Psoas muscle (tissue), 7 donors: ENCODE measurements at regions not wholly inside any gene's neighbourhood (a gene's known extent, or its start where the extent isn't known, plus 50 kb on each side); places are given as distances from the start of the nearest gene placed in this dataset.

Experiments used
- ATAC-seq, 4 donors: fragments of 200-7000 bp; cut with Tn5 transposase; one replicate each; pipeline ENCODE4 v1.9.1; 2020; ENCODE audit warnings: moderate library complexity in 3 of 4, mild to moderate bottlenecking in 2 of 4
- DNase-seq, 2 donors: peaks; one replicate each; pipeline ENCODE4 v3.0.0-alpha.2; 2020
- H3K27ac ChIP-seq: fragments of 200-600 bp; one replicate; pipeline ENCODE4 v1.8.0; 2022
- H3K27me3 ChIP-seq, 3 donors: fragments of 200-600 bp in 1 of 3; one replicate each; pipeline versions ENCODE4 v1.6.1 to v1.8.0; 2013 to 2022; ENCODE audit warnings: low read length in 2 of 3, mild to moderate bottlenecking in 2 of 3, moderate library complexity in 1 of 3; ENCODE audit not compliant: insufficient read depth in 3 of 3
- H3K36me3 ChIP-seq, 2 donors: fragments of 200-600 bp in 1 of 2; one replicate each; pipeline versions ENCODE4 v1.6.1 to v1.8.0; 2013 to 2022; ENCODE audit warnings: low read depth in 1 of 2, mild to moderate bottlenecking in 1 of 2, moderate library complexity in 1 of 2; ENCODE audit not compliant: insufficient read depth in 1 of 2
- H3K4me1 ChIP-seq: fragments of 200-600 bp; one replicate; pipeline ENCODE4 v1.8.0; 2022
- H3K4me3 ChIP-seq: fragments of 200-600 bp; one replicate; pipeline ENCODE4 v1.8.0; 2022; ENCODE audit warnings: mild to moderate bottlenecking
- H3K9me3 ChIP-seq: fragments of 200-600 bp; one replicate; pipeline ENCODE4 v1.8.0; 2022
- CTCF ChIP-seq: fragments of 200-600 bp; IDR thresholded peaks from one replicate; pipeline ENCODE4 v1.8.0; 2022; ENCODE audit warnings: antibody characterized with exemption
- WGBS, 3 donors: extraction: QIAGEN DNeasy Blood & Tissue Kit; methylation state at CpG; one replicate each; pipeline versions ENCODE4 v1.1.6 to v1.1.7; 2013; 5-methylcytosine and 5-hydroxymethylcytosine counted together
- intact Hi-C, 2 donors: fragments of 100-400 bp; cut with DNase I; formaldehyde crosslinking; loops; one replicate each; pipeline versions ENCODE4 v1.11.0 to v1.14.2; 2022
- donor health status: healthy with polysubstance abuse.
- donor health status: DM: no; HTN: no; CAD: no; lungs with moderate emphysema.
- donor health status: Bipolar disorder and iron deficiency.
- donor health status: healthy.
- donor health status: DM: yes; HTN: yes; CAD: no.
- donor health status: DM: no; HTN: no; CAD: no.
- donor health status: DM: yes; HTN: yes; CAD: no.

GRCh38 chr19:56942756-56943155 is 102.2 kb upstream of the PEG3 start:
- 46 to 74% (median 68%) methylated on average over 17 of the region's 17 CpGs for WGBS, 3 donors
- H3K36me3 ChIP-seq: no peaks in the 10 kb centered on the region
- H3K9me3 ChIP-seq: no peaks in the 10 kb centered on the region
- intact Hi-C loops: no loop called here
- ATAC-seq: peak in 2 of 4 donors; percentile 56 to 73
- H3K4me1 ChIP-seq: no peaks in the 10 kb centered on the region
- no peak overlapping the region for H3K4me3 ChIP-seq
- no peak overlapping the region for H3K27ac ChIP-seq
- no peak for TF ChIP-seq CTCF
- peak; percentile 21 to 54 for DNase-seq
- H3K27me3 ChIP-seq: no peaks in the 10 kb centered on the region

GRCh38 chr19:56946159-56946558 is 105.6 kb upstream of the PEG3 start:
- DNase-seq (no peak), ATAC-seq (no peak)
- intact Hi-C loops: no loop called here
- Histone ChIP-seq H3K9me3 (no peaks in the 10 kb centered on the region), H3K4me1 (no peaks in the 10 kb centered on the region), H3K27me3 (no peaks in the 10 kb centered on the region), H3K4me3 (no peak overlapping the region), H3K27ac (no peak overlapping the region), H3K36me3 (no peaks in the 10 kb centered on the region)
- no peak for TF ChIP-seq CTCF
- WGBS, 3 donors: 21 to 22% (median 22%) methylated on average over 6 of the region's 6 CpGs

GRCh38 chr19:56947206-56947605 is 106.7 kb upstream of the PEG3 start:
- Histone ChIP-seq H3K4me1 (no peaks in the 10 kb centered on the region), H3K27me3 (peaks cover 0 to 2% (median 0%) of the 10 kb centered on the region in 3 donors), H3K4me3 (no peak overlapping the region), H3K9me3 (no peaks in the 10 kb centered on the region), H3K36me3 (no peaks in the 10 kb centered on the region), H3K27ac (no peak overlapping the region)
- 75 to 81% (median 79%) methylated on average over 7 of the region's 7 CpGs for WGBS, 3 donors
- no peak for TF ChIP-seq CTCF
- no peak for DNase-seq
- ATAC-seq: no peak
- intact Hi-C loops: no loop called here

- no peak for ATAC-seq
- 27 to 41% (median 28%) methylated on average over 9 of the region's 9 CpGs for WGBS, 3 donors
- DNase-seq: no peak
- Histone ChIP-seq H3K9me3 (peaks cover 5% of the 10 kb centered on the region), H3K4me1 (no peaks in the 10 kb centered on the region), H3K4me3 (no peak overlapping the region), H3K27me3 (peaks cover 0 to 2% (median 0%) of the 10 kb centered on the region in 3 donors), H3K36me3 (no peaks in the 10 kb centered on the region), H3K27ac (no peak overlapping the region)
- intact Hi-C loops: no loop called here
- TF ChIP-seq CTCF: no peak
Measured at GRCh38 chr19:56949626-56950025, 109.1 kb upstream of the PEG3 start.

- no peak overlapping the region for H3K27ac ChIP-seq
- H3K27me3 ChIP-seq: peaks cover 0 to 2% (median 0%) of the 10 kb centered on the region in 3 donors
- 60 to 65% (median 63%) methylated on average over 10 of the region's 10 CpGs for WGBS, 3 donors
- intact Hi-C loops: no loop called here
- H3K36me3 ChIP-seq: no peaks in the 10 kb centered on the region
- H3K4me3 ChIP-seq: no peak overlapping the region
- ATAC-seq: no peak
- H3K4me1 ChIP-seq: no peaks in the 10 kb centered on the region
- TF ChIP-seq CTCF: no peak
- DNase-seq: no peak
- H3K9me3 ChIP-seq: peaks cover 5% of the 10 kb centered on the region
Measured at GRCh38 chr19:56951672-56952071, 111.1 kb upstream of the PEG3 start.
